GM12891 (cell line): ENCODE measurements at regions not wholly inside any gene's neighbourhood (a gene's known extent, or its start where the extent isn't known, plus 50 kb on each side); places are given as distances from the start of the nearest gene placed in this dataset.

Experiments used
- POLR2A ChIP-seq: IDR thresholded peaks from 2 replicates; pipeline ENCODE4 v1.6.1; 2011; ENCODE audit warnings: low read depth, low read length, control low read depth
- POLR2AphosphoS5 ChIP-seq: IDR thresholded peaks from 2 replicates; pipeline ENCODE4 v1.6.1; 2011; ENCODE audit warnings: low read depth, low read length, control low read depth

DNA sequence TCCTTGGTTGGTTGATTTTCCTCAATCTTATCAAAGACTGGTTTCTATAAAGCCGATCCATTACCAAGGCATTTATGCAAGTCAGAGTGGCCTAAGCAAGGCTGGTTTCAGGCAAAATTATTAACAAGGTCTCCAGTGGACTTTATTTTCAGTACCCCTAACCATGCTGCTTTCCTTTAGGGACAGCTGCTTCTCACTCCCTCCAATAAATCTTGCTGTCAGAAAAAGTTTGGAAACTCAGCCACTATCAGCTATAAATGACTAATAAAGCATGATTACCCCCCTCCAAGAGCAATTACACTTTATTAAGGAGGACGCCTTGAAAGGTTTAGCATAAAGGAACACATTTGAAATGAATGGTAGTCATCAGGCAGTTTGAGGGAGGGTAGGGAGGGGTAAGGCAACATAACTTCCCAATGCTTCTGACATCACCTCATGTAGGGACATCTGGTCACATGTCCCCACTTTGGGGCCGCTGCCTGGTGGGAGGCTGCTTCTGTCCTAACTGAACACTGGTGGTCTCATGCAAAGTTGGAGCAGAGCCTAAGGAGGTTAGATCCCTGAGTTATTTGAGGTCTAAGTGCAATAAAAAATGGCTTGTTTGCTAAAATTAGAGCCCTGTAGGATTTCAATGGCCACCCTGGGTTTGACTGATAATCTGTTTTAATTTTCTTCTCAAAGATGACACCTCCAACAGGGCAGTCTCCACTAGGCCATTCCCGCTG is 58.0 kb upstream of the TMEM178A start:
- no peak for TF ChIP-seq POLR2A
- no peak for TF ChIP-seq POLR2AphosphoS5
